ENCODE measurements at regions not wholly inside any gene's neighbourhood (a gene's known extent, or its start where the extent isn't known, plus 50 kb on each side); places are given as distances from the start of the nearest gene placed in this dataset.

- TF ChIP-seq CTCF (IDR thresholded peaks at IDR 0.05) (no peak), POLR2A (IDR thresholded peaks at IDR 0.05) (no peak)
These were observed 66.4 kb upstream of the CCDC190 start for GRCh38 chr1:162927421-162927820.
